ENCODE measurements at regions not wholly inside any gene's neighbourhood (a gene's known extent, or its start where the extent isn't known, plus 50 kb on each side); places are given as distances from the start of the nearest gene placed in this dataset.
"Not testable (repeated sequence)": the region's sequence is repeated elsewhere in the genome, so short reads cannot be mapped to it uniquely, and the experiment has no call there.

DNA sequence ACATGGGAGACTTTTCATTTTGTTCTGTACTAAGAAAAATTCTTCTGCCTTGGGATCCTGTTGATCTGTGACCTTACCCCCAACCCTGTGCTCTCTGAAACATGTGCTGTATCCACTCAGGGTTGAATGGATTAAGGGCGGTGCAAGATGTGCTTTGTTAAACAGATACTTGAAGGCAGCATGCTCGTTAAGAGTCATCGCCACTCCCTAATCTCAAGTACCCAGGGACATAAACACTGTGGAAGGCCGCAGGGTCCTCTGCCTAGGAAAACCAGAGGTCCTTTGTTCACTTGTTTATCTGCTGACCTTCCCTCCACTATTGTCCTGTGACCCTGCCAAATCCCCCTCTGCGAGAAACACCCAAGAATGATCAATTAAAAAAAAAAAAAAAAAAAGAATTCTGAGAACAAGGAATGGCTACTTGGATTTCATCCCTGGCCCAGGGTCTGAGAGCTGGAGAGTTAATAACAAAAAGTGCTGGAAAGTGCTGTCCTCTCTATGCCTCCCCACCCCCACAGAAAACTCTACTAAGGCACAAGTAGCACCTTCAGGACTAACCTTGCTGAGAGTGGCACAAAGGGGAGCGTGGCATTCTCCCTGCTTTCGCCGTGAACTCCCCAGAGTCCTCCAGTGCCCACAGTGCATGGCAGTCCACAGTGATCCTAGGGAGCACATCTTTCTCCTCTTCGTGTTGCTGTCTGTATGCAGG, 297.1 kb downstream of the SIPA1L2 start:
- H3K36me3 ChIP-seq; H3K27me3 ChIP-seq; H3K9me3 ChIP-seq (replicated peaks); H3K4me3 ChIP-seq; H3K27ac ChIP-seq; H3K4me1 ChIP-seq; DNase-seq: not testable (repeated sequence)

DNA sequence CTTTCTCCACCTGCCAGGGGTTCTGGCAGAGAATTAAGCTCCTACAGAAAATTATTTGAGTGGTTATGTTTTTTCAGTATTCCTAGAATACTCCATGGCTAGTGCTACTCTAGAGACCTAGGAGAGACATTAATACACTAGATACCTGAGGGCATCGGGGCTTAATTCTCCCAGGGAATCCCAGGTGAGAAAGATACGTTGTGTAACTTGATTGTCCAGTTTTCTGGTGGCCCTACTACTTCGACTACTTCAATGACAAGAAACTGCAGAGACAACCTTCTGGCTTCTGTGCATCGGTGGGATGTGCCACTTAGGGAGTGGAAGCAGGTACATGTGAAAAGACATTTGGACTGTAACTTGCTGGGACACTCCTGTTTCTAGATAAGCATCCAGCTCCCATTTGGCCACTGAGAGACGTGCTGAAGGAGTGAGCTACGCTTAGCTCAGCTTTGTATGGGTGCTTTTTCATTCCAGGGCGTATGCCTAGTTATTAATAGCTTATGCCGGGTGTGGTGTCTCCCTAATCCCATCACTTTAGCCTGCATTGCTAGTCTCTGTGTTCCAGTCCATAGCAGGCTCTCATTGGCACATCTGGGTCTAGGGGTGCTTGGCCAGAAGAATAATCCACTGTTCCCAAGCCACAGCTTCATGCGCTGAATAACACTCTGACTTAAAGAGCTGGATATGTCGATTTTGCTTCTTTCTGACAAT, 300.7 kb downstream of the SIPA1L2 start:
- H3K27ac ChIP-seq: no peak overlapping the region
- DNase-seq: no peak
- no peak overlapping the region for H3K4me3 ChIP-seq
- no peaks in the 10 kb centered on the region for H3K4me1 ChIP-seq
- 0 out of 2 replicates have a peak, but pooled peaks cover 2% of the 10 kb centered on the region for H3K9me3 ChIP-seq (replicated peaks)
- H3K36me3 ChIP-seq: no peaks in the 10 kb centered on the region
- H3K27me3 ChIP-seq: no peaks in the 10 kb centered on the region

DNA sequence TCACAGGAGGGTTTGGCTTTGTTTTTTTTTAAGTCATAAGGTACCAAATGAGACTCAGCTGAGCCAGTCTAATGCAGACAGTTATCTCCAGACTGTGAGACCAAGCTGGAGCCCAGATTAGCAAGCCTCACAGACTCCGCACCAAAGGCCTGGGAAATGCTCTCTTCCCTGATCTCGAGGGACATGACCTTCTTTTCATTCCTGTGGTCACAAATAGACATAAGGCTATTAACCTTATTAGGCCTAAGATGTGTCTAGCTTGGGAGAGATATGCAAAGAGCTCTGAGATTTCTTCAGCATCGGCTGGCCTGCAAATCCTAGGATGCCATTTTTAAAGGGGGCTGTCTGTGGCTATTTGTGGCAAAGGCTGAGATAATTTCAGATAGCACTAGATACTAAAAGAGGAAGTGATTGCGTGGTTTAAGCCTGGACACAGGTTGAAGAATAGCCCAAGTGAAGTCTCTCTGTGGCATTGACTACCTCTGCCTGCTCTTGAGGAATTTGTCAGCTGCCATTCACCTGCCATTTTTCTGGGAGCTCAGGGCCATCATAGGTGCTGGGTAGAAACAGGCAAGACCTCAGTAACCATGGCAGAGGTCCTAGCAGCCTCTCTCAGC, 301.3 kb downstream of the SIPA1L2 start:
- DNase-seq: no peak
- H3K27me3 ChIP-seq: no peaks in the 10 kb centered on the region

DNA sequence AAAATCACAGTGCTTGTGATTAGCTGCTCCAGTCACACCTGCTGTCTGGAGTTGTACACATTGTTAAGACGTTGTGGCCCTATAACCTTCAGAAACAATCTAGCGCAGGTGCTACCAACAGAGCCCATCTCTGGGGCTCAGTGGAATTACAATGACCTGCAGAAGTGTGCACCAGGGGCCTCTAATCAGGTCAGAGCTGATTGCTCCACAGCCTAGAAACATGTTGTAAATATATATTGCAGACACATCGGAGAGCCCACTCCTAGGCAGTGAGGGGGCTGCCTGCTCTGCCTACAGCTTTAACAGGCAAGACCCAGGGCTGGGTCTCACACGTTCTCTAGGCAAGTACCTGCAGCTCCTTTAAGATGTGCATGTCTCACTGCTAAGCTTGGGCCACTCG, 302.0 kb downstream of the SIPA1L2 start:
- no peaks in the 10 kb centered on the region for H3K4me1 ChIP-seq
- no peak overlapping the region for H3K27ac ChIP-seq
- no peaks in the 10 kb centered on the region for H3K27me3 ChIP-seq
- no peaks in the 10 kb centered on the region for H3K36me3 ChIP-seq
- no peak overlapping the region for H3K4me3 ChIP-seq
- H3K9me3 ChIP-seq (replicated peaks): 0 out of 2 replicates have a peak, but pooled peaks cover 2% of the 10 kb centered on the region
- DNase-seq: no peak

More for the DNA sequence above, 301.3 kb downstream of the SIPA1L2 start:
- Histone ChIP-seq H3K4me1 (no peaks in the 10 kb centered on the region), H3K27ac (no peak overlapping the region), H3K36me3 (no peaks in the 10 kb centered on the region), H3K4me3 (no peak overlapping the region), H3K9me3 (replicated peaks) (0 out of 2 replicates have a peak, but pooled peaks cover 2% of the 10 kb centered on the region)

DNA sequence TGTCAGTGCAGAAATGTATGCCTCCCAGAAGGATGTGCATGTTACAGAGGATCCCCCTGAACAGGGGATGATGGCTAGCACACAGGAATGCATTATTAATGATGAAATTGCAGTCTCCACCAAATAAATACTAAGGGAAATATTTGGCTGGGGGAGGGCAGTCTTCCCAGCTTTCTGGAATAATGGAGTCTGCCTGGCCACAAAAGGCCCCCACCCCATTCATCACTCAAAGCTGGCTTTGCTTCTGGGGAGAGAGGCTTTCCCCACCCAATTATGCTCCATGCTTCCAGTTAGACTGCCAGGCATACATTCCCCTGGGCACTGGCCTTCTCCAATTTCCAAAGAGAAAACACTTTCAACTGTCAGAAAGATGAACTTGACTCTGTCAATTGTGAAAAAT, 302.7 kb downstream of the SIPA1L2 start:
- Histone ChIP-seq H3K27me3 (no peaks in the 10 kb centered on the region), H3K36me3 (no peaks in the 10 kb centered on the region), H3K27ac (no peak overlapping the region), H3K4me1 (no peaks in the 10 kb centered on the region), H3K9me3 (replicated peaks) (0 out of 2 replicates have a peak, but pooled peaks cover 2% of the 10 kb centered on the region), H3K4me3 (no peak overlapping the region)
- no peak for DNase-seq

DNA sequence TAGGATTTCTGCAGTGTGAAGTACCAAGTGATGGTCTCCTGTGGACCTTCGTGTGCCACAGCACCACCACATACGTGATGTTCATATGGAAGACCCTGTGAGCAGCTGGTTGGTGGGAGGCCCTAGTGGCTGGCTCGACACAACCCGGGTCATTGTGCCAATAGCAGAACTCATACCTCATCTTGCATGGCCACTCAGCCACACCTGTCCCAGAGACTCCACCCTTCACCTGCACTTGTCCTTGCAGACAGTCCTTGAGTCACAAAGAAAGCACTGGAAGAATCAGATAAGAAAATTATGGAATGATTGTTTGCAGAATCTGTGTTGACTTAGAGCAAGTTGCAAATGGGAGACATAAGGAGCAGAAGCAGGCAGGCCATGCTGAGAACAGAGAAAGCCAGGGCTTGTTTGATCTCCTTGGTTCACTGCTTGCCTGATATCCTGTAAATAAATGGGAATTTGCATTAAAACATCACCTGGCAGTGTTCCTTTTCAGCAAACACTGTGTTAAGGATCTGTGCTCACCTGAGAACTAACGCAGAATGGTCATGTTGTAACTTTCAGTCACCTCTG, 307.7 kb downstream of the SIPA1L2 start:
- no peak for DNase-seq
- H3K4me3 ChIP-seq: no peak overlapping the region
- H3K4me1 ChIP-seq: no peaks in the 10 kb centered on the region
- H3K9me3 ChIP-seq (replicated peaks): peaks cover 4% of the 10 kb centered on the region; the same call in 1 of the 2 replicates
- H3K36me3 ChIP-seq: no peaks in the 10 kb centered on the region
- H3K27me3 ChIP-seq: no peaks in the 10 kb centered on the region
- no peak overlapping the region for H3K27ac ChIP-seq

DNA sequence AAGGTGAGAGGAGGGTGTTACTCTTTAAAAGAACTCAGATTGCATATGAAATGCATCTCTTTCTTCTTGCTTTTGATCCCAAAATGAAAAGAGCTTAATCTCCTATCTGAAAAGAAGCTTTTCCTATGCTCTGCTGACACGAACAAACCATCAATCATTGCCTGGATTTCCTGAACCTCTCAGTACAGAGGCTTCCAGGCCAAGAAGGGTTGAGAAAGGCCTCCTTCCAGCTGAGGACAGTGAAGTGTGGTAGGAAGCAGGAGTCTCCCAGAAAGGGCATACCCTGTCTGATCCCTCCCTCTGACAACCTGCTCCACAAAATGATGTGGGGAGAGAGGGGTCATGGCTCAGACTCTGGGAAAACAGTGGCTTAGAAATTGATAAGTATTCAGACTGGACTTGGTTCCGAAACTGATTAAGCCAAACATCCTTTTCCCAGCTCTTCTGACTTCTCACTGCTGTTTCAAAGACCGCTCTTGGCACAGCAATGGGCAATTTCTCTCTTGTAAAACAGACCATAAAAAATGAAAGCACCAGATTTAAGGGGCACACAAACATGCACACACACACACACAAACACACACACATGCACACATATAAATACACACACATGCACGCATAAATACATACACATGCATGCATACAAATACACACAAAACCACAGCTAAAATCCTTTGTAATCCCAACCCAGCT, 310.3 kb downstream of the SIPA1L2 start:
- Histone ChIP-seq H3K36me3 (no peaks in the 10 kb centered on the region), H3K9me3 (replicated peaks) (peaks cover 2% of the 10 kb centered on the region; the same call in 1 of the 2 replicates), H3K4me1 (no peaks in the 10 kb centered on the region), H3K4me3 (no peak overlapping the region), H3K27ac (no peak overlapping the region), H3K27me3 (no peaks in the 10 kb centered on the region)
- no peak for DNase-seq

DNA sequence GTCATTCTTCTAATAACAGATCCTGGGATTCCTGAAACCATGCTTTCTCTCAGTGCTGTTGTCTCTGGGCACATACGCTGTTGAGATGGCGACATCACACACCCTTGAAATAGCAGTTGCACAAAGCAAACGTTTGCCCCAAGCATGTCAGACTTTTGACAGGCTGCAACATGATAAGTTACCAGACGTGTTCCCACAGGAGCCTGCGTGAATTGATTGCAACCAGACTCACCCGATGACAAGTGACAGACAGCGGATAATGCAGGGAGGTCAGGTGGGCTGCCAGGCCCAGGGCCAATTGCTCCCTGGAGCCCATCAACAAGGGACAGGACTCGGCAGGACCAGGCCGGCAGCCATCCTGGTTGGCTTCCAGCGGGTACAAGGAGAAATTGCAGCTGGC, 310.9 kb downstream of the SIPA1L2 start:
- Histone ChIP-seq H3K27me3 (no peaks in the 10 kb centered on the region), H3K4me1 (no peaks in the 10 kb centered on the region), H3K36me3 (no peaks in the 10 kb centered on the region), H3K27ac (no peak overlapping the region), H3K9me3 (replicated peaks) (peaks cover 2% of the 10 kb centered on the region; the same call in 1 of the 2 replicates), H3K4me3 (no peak overlapping the region)
- no peak for DNase-seq

DNA sequence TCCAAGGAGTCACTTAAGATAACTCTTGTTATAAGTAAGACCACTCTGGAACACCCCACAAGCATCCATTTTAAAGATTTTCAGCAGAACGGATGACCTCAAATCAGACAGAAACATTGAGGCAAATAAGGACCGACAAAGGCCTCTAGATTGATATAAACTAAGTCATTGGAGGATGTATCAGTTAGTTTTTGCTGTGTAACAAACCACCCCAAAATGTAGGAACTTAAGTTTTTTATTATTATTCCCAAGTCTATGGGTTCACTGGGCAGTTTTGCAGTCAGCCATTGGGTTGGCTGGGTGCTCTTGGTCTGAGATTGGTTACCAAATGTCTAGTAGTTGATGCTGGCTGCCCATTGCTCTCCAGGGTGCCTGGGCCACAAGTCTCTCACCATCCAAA, 311.8 kb downstream of the SIPA1L2 start:
- Histone ChIP-seq H3K27ac (no peak overlapping the region), H3K4me3 (no peak overlapping the region), H3K9me3 (replicated peaks) (peaks cover 2% of the 10 kb centered on the region), H3K27me3 (no peaks in the 10 kb centered on the region), H3K4me1 (no peaks in the 10 kb centered on the region), H3K36me3 (no peaks in the 10 kb centered on the region)
- DNase-seq: no peak

DNA sequence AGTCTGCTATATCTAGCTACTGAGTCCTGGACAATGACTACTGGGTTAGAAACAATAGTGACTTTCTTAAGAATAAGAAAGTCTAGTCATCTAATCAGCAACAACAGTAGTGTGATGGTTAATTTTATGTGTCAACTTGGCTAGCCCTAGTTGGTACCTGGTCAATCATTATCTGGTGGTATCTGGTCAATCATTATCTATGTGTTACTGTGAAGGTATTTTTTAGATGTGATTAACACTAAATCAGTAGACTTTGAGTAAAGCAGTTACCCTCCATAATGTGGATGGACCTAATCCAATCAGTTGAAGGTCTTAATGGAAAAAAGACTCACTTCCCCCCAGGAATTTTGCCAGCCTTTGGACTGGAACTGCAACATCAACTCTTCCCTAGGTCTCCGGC, 312.6 kb downstream of the SIPA1L2 start:
- peaks cover 2% of the 10 kb centered on the region for H3K9me3 ChIP-seq (replicated peaks)
- no peaks in the 10 kb centered on the region for H3K36me3 ChIP-seq
- no peaks in the 10 kb centered on the region for H3K4me1 ChIP-seq
- H3K27me3 ChIP-seq: no peaks in the 10 kb centered on the region
- H3K4me3 ChIP-seq: no peak overlapping the region
- no peak for DNase-seq
- no peak overlapping the region for H3K27ac ChIP-seq

DNA sequence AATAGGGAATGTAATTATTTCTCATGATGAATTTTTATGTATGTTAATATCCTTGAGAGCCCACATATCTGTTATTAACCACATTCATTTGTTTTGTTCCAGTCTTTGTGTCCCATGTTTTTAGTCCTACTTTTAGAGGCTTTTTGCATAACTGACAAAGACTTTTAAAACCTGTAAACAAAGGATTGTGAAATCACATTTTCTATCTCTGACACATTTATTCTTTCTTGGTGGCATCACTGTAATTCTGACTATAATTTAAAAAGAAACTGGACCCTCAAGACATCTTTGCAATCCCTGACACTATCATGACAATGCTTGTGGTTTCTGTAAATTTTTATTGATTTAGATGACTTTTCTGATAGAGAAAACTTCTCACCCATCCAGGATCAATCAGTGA, 313.1 kb downstream of the SIPA1L2 start:
- H3K4me1 ChIP-seq: no peaks in the 10 kb centered on the region
- peaks cover 2% of the 10 kb centered on the region for H3K9me3 ChIP-seq (replicated peaks)
- no peaks in the 10 kb centered on the region for H3K36me3 ChIP-seq
- no peak overlapping the region for H3K4me3 ChIP-seq
- no peak for DNase-seq
- H3K27me3 ChIP-seq: no peaks in the 10 kb centered on the region
- no peak overlapping the region for H3K27ac ChIP-seq

DNA sequence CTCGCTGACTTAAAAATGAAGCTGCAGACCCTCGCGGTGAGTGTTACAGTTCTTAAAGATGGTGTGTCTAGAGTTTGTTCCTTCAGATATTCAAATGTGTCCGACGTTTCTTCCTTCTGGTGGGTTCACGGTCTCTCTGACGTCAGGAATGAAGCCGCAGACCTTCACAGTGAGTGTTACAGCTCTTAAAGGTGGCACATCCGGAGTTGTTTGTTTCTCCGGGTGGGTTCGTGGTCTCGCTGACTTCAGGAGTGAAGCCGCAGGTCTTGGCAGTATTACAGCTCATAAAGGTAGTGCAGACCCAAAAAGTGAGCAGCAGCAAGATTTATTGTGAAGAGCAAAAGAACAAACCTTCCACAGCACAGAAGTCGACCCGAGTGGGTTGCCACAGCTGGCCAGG, 316.1 kb downstream of the SIPA1L2 start:
- H3K4me1 ChIP-seq; H3K27ac ChIP-seq; H3K4me3 ChIP-seq; H3K36me3 ChIP-seq; DNase-seq; H3K27me3 ChIP-seq; H3K9me3 ChIP-seq (replicated peaks): not testable (repeated sequence)

DNA sequence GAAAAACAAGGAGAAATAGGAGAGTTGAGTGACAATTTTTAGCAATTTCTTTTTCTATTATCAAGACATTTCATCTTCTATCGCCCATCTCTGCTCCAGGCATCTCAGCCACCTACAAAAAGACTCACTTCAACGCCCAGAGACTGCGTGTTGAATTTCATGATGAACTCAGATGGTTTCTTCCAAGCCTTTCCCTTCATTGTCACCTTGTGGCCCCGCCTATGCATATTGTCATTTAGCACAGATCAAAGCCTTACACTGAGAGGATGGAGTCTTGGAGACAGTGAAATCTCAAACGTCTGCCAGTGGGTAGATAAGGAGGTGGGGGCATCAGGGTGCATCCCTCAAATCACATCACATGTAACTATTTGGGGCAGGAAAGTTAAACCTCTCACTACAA, 319.4 kb downstream of the SIPA1L2 start:
- Histone ChIP-seq H3K9me3 (replicated peaks) (no peaks in the 10 kb centered on the region; the same call in 1 of the 2 replicates), H3K36me3 (no peaks in the 10 kb centered on the region), H3K4me3 (no peak overlapping the region), H3K27me3 (no peaks in the 10 kb centered on the region), H3K27ac (no peak overlapping the region), H3K4me1 (no peaks in the 10 kb centered on the region)
- DNase-seq: no peak

DNA sequence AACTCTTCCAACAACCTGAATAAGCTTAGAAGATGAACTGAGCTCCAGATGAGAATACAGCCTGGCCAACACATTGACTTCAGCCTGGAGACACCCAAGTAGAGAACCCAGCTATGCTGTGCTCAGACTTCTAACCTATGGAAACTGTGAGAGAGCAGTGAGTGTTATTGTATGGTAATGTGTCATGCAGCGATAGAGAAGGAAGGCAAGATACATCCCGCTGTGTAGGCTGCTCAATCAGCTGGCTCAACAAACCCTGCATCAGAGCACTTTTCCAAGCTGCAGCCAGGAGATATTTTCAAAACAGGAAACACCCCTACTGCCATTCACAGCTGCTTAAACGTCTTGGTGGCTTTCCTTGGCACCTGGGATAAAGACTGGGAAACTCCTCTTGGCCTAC, 321.3 kb downstream of the SIPA1L2 start:
- H3K9me3 ChIP-seq (replicated peaks): no peaks in the 10 kb centered on the region; the same call in 1 of the 2 replicates
- no peak overlapping the region for H3K4me3 ChIP-seq
- DNase-seq: no peak
- H3K27ac ChIP-seq: no peak overlapping the region
- H3K27me3 ChIP-seq: no peaks in the 10 kb centered on the region
- H3K36me3 ChIP-seq: no peaks in the 10 kb centered on the region
- no peaks in the 10 kb centered on the region for H3K4me1 ChIP-seq

Measured in SJCRH30 (cell line).